Endodermal cell (in vitro differentiated cells): ENCODE measurements at regions not wholly inside any gene's neighbourhood (a gene's known extent, or its start where the extent isn't known, plus 50 kb on each side); places are given as distances from the start of the nearest gene placed in this dataset.
A peak's percentile ranks its signal among the peaks of the same experiment; 100 is the strongest.

ENCODE experiments used
- DNase-seq: peaks from one replicate; pipeline ENCODE4 v3.0.0-alpha.2; 2017
- H3K27ac ChIP-seq: 2 replicates; pipeline ENCODE4 v1.5.1; 2013; ENCODE audit warnings: mild to moderate bottlenecking, low read depth, low read length, moderate library complexity
- H3K27me3 ChIP-seq: 2 replicates; pipeline ENCODE4 v1.6.1; 2013; ENCODE audit warnings: mild to moderate bottlenecking, low read length, moderate library complexity; ENCODE audit not compliant: insufficient read depth, control insufficient read depth, poor library complexity, severe bottlenecking
- H3K36me3 ChIP-seq: 2 replicates; pipeline ENCODE4 v1.7.0; 2013; ENCODE audit warnings: mild to moderate bottlenecking, low read length, moderate library complexity; ENCODE audit not compliant: control insufficient read depth, insufficient read depth
- H3K4me1 ChIP-seq: one replicate; pipeline ENCODE4 v1.7.0; 2013; ENCODE audit warnings: low read length; ENCODE audit not compliant: control insufficient read depth, insufficient read depth
- H3K4me3 ChIP-seq: 2 replicates; pipeline ENCODE4 v1.5.1; 2013; ENCODE audit warnings: mild to moderate bottlenecking, low read length, moderate library complexity
- H3K9ac ChIP-seq: 2 replicates; pipeline ENCODE4 v1.6.1; 2013; ENCODE audit warnings: mild to moderate bottlenecking, low read length, moderate library complexity; ENCODE audit not compliant: poor library complexity, severe bottlenecking; ENCODE audit errors: extremely low read depth
- H3K9me3 ChIP-seq: 2 replicates; pipeline ENCODE4 v1.6.1; 2013; ENCODE audit warnings: mild to moderate bottlenecking, low read length, moderate library complexity; ENCODE audit not compliant: control insufficient read depth
- H3K27ac Mint-ChIP-seq: 2 replicates; pipeline ENCODE4 v1.8.0; 2020; ENCODE audit warnings: mixed read lengths
- H3K27me3 Mint-ChIP-seq: 2 replicates; pipeline ENCODE4 v1.8.0; 2021; ENCODE audit warnings: mild to moderate bottlenecking, mixed read lengths; ENCODE audit not compliant: insufficient read depth
- H3K36me3 Mint-ChIP-seq: 2 replicates; pipeline ENCODE4 v1.8.0; 2020; ENCODE audit warnings: low read depth, mixed read lengths
- H3K4me1 Mint-ChIP-seq: 2 replicates; pipeline ENCODE4 v1.8.0; 2020; ENCODE audit warnings: mixed read lengths
- H3K4me3 Mint-ChIP-seq: 2 replicates; pipeline ENCODE4 v1.8.0; 2020; ENCODE audit warnings: mild to moderate bottlenecking, moderate library complexity, mixed read lengths
- H3K9me3 Mint-ChIP-seq: 2 replicates; pipeline ENCODE4 v1.8.0; 2020; ENCODE audit warnings: mild to moderate bottlenecking, mixed read lengths
- WGBS, 2 experiments: methylation state at CpG; one replicate each; pipeline versions ENCODE4 v1.1.5 to v1.1.7; 2013; ENCODE audit warnings: missing lambda C conversion rate in 2 of 2, mixed read lengths in 1 of 2; ENCODE audit not compliant: insufficient coverage in 1 of 2, insufficient read length in 1 of 2; 5-methylcytosine and 5-hydroxymethylcytosine counted together
- TF ChIP-seq, protein P1 (sequence below): fragments of 200-600 bp; sonication (generic); conservative IDR thresholded peaks from 2 replicates; pipeline ENCODE4 v1.5.0; 2021; ENCODE audit warnings: antibody characterized with exemption, mild to moderate bottlenecking

DNA sequence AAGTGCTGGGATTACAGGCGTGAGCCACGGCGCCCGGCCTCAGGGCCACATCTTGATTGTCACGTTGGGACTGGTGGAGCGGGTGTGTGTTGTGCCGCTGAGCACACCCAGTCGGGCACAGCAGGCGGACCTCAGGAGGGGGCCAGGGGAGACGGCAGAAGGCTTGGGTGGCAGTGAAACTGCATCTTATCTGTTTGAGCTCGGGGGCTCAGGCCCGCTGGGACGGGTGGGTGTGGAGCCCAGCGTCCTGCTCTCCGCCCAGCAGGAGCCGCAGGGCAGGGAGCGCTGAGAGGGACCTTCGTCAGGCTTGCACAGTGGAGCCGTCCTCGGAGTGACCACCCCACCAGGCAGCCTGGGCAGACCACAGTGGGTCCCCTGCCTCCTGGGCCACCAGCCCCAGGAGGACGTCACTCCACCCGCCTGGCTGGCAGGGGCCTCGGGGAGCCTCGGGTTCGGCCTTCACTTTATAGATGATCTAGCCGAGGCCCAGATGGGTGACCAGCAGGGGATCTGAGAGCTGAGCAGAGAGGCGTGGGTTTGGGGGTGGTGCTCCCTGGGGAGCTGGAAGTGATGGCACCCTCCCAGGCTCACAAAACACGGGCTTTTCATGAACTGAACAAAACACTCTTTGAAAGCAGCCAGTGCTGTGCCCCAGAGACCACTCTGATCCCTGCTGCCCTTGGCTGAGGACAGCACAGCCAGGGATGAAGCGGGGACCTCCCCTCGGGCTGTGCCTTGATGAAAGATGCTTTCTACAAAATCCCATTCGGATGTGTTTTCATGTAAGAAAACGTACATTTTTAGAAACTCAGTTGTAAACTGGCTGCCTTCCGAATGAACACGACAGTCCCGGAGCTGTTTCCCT lies 181.1 kb downstream of the SEC14L1 start:
- Mint-ChIP-seq H3K27ac (peak overlapping the region; percentile 61), H3K27me3 (no peaks in the 10 kb centered on the region), H3K4me3 (no peak overlapping the region), H3K4me1 (peaks cover 8% of the 10 kb centered on the region), H3K36me3 (peaks cover 4% of the 10 kb centered on the region), H3K9me3 (no peaks in the 10 kb centered on the region)
- TF ChIP-seq, protein P1, sequence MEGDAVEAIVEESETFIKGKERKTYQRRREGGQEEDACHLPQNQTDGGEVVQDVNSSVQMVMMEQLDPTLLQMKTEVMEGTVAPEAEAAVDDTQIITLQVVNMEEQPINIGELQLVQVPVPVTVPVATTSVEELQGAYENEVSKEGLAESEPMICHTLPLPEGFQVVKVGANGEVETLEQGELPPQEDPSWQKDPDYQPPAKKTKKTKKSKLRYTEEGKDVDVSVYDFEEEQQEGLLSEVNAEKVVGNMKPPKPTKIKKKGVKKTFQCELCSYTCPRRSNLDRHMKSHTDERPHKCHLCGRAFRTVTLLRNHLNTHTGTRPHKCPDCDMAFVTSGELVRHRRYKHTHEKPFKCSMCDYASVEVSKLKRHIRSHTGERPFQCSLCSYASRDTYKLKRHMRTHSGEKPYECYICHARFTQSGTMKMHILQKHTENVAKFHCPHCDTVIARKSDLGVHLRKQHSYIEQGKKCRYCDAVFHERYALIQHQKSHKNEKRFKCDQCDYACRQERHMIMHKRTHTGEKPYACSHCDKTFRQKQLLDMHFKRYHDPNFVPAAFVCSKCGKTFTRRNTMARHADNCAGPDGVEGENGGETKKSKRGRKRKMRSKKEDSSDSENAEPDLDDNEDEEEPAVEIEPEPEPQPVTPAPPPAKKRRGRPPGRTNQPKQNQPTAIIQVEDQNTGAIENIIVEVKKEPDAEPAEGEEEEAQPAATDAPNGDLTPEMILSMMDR, result no peak
- H3K27ac ChIP-seq, result no peak overlapping the region
- no peaks in the 10 kb centered on the region for H3K27me3 ChIP-seq
- no peaks in the 10 kb centered on the region for H3K9me3 ChIP-seq
- H3K4me3 ChIP-seq, result no peak overlapping the region
- no peak overlapping the region for H3K9ac ChIP-seq
- H3K4me1 ChIP-seq, result no peaks in the 10 kb centered on the region
- peak; percentile 44 for DNase-seq
- no peaks in the 10 kb centered on the region for H3K36me3 ChIP-seq
- 94 to 95% methylated on average over 19 to 35 of the region's 35 CpGs for WGBS, 2 experiments

DNA sequence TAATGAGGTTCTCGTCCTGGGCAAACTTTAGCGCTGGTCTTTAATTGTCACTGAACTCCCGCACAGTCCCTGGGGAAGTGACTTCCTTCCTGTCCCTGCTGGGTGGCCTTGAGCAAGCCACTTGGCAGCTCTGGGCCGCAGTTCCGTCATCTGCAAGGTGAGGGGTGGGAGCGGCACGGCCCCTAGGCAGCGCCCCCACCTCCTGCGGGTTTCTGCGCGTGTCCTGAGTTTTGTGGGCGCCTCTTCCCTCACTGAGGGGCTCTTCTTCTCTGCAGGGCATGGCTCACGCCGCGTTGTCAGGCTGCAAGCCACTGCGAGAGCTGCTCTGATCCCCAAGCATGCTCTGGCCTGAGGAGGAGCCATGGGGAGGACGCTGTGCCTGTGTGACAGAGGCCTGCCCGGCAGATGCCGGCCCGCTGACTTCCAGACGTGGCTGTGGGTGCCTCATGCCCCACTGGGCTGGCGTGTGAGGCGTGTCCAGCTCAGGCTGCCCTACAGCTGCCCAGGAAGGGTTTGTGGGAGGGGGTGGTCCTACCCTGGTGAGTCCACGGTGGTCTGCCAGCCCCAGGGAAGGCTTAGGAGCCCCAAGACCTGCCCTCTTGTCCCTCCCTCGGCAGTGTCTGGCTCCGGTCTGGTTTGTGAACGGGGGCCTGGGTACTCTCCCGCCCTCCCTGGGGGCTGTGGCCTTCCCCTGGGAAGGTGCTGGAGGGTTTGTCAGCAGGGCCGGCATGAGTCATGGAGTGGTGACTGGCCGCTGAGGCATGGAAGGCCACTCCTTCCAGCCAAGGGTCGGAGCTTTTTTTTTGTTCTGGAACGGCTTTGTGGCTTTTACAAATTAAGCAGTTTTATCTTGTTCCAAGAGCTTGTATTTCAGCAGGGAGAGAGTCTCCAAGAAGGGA lies 182.0 kb downstream of the SEC14L1 start:
- Mint-ChIP-seq H3K4me1 (peaks cover 8% of the 10 kb centered on the region), H3K9me3 (no peaks in the 10 kb centered on the region), H3K4me3 (no peak overlapping the region), H3K27ac (peak overlapping the region; percentile 50), H3K36me3 (peaks cover 4% of the 10 kb centered on the region), H3K27me3 (no peaks in the 10 kb centered on the region)
- no peaks in the 10 kb centered on the region for H3K4me1 ChIP-seq
- peak overlapping the region; percentile 30 for H3K27ac ChIP-seq
- H3K36me3 ChIP-seq, result no peaks in the 10 kb centered on the region
- whole genome bisulfite sequencing, 2 experiments, result 77 to 80% methylated on average over 14 to 32 of the region's 32 CpGs
- no peaks in the 10 kb centered on the region for H3K27me3 ChIP-seq
- H3K9ac ChIP-seq, result no peak overlapping the region
- peak; percentile 91 for DNase-seq
- H3K9me3 ChIP-seq, result no peaks in the 10 kb centered on the region
- TF ChIP-seq, protein P1, result no peak
- no peak overlapping the region for H3K4me3 ChIP-seq

DNA sequence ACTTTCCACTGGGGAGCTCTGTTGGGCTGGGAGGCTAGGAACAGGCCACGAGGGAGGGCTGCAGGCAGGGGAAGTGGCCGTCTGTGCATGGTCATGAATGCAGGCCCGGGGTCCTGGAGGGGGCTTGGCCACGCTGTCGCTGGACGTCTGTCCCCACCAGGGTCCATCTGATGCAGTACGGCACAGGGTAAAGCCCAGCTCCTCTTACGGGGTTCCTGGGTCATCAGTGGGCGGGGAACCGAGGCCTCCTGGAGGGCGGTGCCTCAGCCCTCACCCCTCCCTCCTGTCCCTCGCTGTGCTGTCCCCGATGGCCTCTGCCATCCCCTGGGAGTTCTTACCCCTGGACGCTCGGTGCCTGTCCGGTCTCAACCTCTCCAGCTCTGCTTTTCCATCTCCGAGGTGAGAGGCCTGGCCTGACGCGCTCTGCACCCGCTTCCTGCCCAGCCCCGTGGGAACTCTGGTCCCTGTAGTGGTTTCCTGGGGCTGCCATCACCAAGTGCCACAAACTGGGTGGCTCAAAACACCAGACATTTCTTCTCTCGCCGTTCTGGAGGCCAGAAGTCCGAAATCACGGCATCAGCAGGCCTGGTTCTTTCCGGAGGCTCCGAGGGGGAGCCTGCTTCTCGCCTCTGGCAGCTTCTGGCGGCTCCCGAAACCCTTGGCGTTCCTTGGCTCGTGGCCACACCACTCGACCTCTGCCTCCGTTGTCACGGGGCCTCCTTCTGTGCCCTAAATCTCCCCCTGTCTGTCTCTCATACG lies 182.8 kb downstream of the SEC14L1 start:
- H3K4me3 Mint-ChIP-seq, result no peak overlapping the region
- peaks cover 4% of the 10 kb centered on the region for H3K4me1 Mint-ChIP-seq
- H3K9me3 Mint-ChIP-seq, result no peaks in the 10 kb centered on the region
- H3K27me3 Mint-ChIP-seq, result no peaks in the 10 kb centered on the region
- DNase-seq, result peak; percentile 64
- TF ChIP-seq, protein P1, result no peak
- H3K36me3 ChIP-seq, result no peaks in the 10 kb centered on the region
- H3K4me1 ChIP-seq, result no peaks in the 10 kb centered on the region
- no peak overlapping the region for H3K4me3 ChIP-seq
- no peaks in the 10 kb centered on the region for H3K9me3 ChIP-seq
- H3K36me3 Mint-ChIP-seq, result peaks cover 3% of the 10 kb centered on the region
- WGBS, 2 experiments, result 79 to 91% methylated on average over 29 to 36 of the region's 36 CpGs
- H3K27ac Mint-ChIP-seq, result peak overlapping the region; percentile 61
- peak overlapping the region; percentile 30 for H3K27ac ChIP-seq
- no peaks in the 10 kb centered on the region for H3K27me3 ChIP-seq
- no peak overlapping the region for H3K9ac ChIP-seq
